GM23338 (cell line): ENCODE measurements at regions not wholly inside any gene's neighbourhood (a gene's known extent, or its start where the extent isn't known, plus 50 kb on each side); places are given as distances from the start of the nearest gene placed in this dataset.
"Not testable (repeated sequence)": the region's sequence is repeated elsewhere in the genome, so short reads cannot be mapped to it uniquely, and the experiment has no call there.

Source experiments
- CREB1 ChIP-seq: fragments of 250-450 bp; sonication (Bioruptor Pico); IDR thresholded peaks from 2 replicates; pipeline ENCODE4 v1.5.0; 2020; ENCODE audit warnings: low read depth, mild to moderate bottlenecking, moderate library complexity
- ETS1 ChIP-seq: IDR thresholded peaks from 2 replicates; pipeline ENCODE4 v1.6.1; 2016; ENCODE audit warnings: antibody characterized with exemption
- EZH2 ChIP-seq: fragments of 200-600 bp; sonication (generic); IDR thresholded peaks from one replicate; pipeline ENCODE4 v1.8.0; 2017; ENCODE audit warnings: antibody characterized with exemption, mild to moderate bottlenecking, low read depth; ENCODE audit not compliant: unreplicated experiment
- EZH2phosphoT487 ChIP-seq: fragments of 200-600 bp; sonication (generic); IDR thresholded peaks from one replicate; pipeline ENCODE4 v1.8.1; 2018; ENCODE audit warnings: antibody characterized with exemption; ENCODE audit not compliant: unreplicated experiment
- NANOG ChIP-seq: IDR thresholded peaks from 2 replicates; pipeline ENCODE4 v1.6.1; 2016; ENCODE audit warnings: antibody characterized with exemption, borderline replicate concordance
- POLR2AphosphoS5 ChIP-seq: IDR thresholded peaks from 2 replicates; pipeline ENCODE4 v1.6.1; 2016; ENCODE audit warnings: antibody characterized with exemption, low read depth
- STAT1 ChIP-seq: IDR thresholded peaks from one replicate; pipeline ENCODE4 v1.6.1; 2016; ENCODE audit warnings: antibody characterized with exemption; ENCODE audit not compliant: unreplicated experiment
- ZNF114 ChIP-seq: fragments of 250-450 bp; sonication (Bioruptor Pico); IDR thresholded peaks from 2 replicates; pipeline ENCODE4 v1.5.0; 2020; ENCODE audit warnings: mild to moderate bottlenecking, moderate library complexity
- TF ChIP-seq, protein P1 (sequence below), 2 experiments: fragments of 200-600 bp in 1 of 2; sonication (generic) in 1 of 2; conservative IDR thresholded peaks; 2 replicates each; pipeline versions ENCODE4 v1.5.1 to v1.6.1; 2016 to 2017; ENCODE audit warnings: antibody characterized with exemption in 2 of 2, low read depth in 2 of 2, mild to moderate bottlenecking in 2 of 2, moderate library complexity in 1 of 2
- TF ChIP-seq, protein P2 (sequence below): IDR thresholded peaks from one replicate; pipeline ENCODE4 v1.6.1; 2018; ENCODE audit warnings: antibody characterized with exemption; ENCODE audit not compliant: unreplicated experiment

DNA sequence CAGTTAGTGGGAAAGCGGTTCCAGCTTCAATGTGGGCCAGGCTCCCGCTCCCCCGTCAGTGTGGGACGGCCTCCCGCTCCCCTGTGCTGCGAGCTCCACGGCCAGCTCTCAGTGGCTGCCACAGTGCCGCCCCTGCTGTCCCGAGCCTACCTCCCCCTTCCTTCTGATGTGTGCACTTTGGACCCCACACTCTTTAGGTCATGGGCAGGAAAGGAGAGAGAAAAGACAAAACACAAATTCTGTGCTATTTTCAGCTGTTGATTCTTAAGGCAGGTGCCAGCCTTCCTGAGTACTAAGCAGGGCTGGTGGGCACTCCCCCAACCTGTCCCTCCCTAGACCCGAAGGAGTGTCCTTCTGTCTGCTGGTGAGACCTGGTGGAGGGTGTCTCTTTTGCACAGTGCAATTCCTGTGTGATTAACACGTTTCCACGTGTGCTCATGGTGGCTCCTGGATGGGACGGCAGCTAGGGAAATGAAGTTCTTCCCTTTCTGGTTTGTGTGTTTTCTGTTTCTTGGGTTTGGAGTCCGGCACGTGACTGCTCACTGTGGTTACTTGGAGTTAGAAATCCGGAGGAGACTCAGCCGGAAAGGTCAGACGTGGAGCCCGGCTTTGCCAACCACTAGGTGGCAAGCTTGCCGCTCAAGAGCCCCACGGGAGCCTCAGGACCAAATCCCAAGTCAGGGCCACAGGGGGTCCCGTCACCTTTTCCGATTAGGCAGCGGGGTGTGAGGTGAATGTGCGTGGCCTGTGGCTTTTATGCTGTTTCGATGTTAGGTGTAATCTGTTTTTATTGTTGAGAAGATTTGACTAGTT lies 130.3 kb downstream of the LAT start:
- TF ChIP-seq, protein P1, sequence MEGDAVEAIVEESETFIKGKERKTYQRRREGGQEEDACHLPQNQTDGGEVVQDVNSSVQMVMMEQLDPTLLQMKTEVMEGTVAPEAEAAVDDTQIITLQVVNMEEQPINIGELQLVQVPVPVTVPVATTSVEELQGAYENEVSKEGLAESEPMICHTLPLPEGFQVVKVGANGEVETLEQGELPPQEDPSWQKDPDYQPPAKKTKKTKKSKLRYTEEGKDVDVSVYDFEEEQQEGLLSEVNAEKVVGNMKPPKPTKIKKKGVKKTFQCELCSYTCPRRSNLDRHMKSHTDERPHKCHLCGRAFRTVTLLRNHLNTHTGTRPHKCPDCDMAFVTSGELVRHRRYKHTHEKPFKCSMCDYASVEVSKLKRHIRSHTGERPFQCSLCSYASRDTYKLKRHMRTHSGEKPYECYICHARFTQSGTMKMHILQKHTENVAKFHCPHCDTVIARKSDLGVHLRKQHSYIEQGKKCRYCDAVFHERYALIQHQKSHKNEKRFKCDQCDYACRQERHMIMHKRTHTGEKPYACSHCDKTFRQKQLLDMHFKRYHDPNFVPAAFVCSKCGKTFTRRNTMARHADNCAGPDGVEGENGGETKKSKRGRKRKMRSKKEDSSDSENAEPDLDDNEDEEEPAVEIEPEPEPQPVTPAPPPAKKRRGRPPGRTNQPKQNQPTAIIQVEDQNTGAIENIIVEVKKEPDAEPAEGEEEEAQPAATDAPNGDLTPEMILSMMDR (conservative IDR thresholded peaks at IDR 0.05; ENCODE audit: low read depth in 2 of 2), result peak; percentile 51 to 52
- TF ChIP-seq, protein P2, sequence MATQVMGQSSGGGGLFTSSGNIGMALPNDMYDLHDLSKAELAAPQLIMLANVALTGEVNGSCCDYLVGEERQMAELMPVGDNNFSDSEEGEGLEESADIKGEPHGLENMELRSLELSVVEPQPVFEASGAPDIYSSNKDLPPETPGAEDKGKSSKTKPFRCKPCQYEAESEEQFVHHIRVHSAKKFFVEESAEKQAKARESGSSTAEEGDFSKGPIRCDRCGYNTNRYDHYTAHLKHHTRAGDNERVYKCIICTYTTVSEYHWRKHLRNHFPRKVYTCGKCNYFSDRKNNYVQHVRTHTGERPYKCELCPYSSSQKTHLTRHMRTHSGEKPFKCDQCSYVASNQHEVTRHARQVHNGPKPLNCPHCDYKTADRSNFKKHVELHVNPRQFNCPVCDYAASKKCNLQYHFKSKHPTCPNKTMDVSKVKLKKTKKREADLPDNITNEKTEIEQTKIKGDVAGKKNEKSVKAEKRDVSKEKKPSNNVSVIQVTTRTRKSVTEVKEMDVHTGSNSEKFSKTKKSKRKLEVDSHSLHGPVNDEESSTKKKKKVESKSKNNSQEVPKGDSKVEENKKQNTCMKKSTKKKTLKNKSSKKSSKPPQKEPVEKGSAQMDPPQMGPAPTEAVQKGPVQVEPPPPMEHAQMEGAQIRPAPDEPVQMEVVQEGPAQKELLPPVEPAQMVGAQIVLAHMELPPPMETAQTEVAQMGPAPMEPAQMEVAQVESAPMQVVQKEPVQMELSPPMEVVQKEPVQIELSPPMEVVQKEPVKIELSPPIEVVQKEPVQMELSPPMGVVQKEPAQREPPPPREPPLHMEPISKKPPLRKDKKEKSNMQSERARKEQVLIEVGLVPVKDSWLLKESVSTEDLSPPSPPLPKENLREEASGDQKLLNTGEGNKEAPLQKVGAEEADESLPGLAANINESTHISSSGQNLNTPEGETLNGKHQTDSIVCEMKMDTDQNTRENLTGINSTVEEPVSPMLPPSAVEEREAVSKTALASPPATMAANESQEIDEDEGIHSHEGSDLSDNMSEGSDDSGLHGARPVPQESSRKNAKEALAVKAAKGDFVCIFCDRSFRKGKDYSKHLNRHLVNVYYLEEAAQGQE, result not testable (repeated sequence)
- TF ChIP-seq CREB1, EZH2phosphoT487, EZH2, POLR2AphosphoS5, NANOG, ZNF114, STAT1, ETS1: not testable (repeated sequence)
